DMS153 (cell line): ENCODE measurements at regions not wholly inside any gene's neighbourhood (a gene's known extent, or its start where the extent isn't known, plus 50 kb on each side); places are given as distances from the start of the nearest gene placed in this dataset.

Experiments
- DNase-seq: peaks from one replicate; lab custom pipeline; 2025; lab: John Stamatoyannopoulos, UW

DNA sequence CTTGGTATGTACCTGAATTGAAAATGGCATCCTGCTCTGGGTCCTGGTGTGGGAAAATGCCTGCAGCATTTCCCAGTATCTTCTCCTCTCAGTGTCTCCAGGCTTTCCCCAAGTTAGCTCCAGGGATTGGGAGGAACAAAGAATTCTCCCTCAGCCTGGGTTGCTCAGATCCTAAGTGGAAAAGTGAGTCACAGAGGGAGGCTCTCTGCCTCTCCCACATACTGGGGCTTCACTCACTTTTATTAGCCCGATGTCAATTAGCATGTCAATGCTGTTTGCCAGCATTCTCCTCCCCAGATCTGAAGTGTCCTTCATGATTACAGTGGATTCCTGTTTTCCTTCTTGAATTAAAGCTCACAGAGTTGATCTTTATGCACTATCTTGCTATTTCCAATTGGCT, 655.0 kb downstream of the EPHA3 start:
- no peak for DNase-seq

DNA sequence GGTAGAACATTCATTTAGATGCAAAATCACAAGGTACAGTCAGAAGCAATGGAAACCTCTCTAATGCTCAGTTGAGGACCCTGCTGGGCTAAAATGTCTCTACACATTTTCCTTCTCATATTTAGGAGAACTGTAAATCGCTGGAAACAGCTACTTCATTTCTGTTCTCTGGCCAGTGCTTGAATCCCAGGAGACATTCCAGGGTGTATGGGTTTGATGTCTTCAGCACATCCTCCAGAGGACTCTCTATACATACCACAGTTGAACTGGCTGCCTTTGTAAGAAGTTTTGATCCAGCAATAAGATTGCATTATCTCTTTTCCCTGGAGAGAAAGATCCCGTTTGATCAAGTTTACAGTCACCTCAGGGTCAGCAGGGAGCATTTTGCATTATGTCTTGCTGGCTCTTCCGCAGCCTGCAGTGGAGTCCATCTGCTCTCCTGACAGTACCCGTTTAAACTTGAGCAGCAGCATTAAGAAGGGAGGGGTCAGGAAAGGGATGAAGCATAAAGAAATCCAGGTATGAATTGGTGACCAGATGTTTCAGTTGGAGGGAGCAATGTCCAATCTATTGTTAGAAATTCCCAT, 676.0 kb downstream of the EPHA3 start:
- no peak for DNase-seq

DNA sequence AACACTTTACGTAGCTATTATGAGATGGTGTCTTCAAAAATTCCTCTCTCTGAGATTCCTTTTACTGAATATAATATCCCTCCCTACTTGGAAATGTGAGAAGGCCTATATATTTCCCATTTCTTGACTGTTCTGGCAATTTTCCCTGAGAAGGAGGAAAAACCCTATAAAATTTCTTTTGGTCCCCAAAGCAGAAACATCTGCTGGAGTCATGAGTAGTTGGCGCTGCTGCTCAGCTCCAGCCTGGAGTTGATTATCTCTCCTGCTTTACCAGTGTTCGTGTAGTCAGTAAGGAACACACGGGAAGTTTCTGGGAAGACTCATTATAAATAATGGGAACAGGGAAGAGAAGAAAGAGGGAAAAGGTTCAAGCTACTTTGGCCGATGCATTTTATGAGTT, 680.1 kb downstream of the EPHA3 start:
- no peak for DNase-seq

DNA sequence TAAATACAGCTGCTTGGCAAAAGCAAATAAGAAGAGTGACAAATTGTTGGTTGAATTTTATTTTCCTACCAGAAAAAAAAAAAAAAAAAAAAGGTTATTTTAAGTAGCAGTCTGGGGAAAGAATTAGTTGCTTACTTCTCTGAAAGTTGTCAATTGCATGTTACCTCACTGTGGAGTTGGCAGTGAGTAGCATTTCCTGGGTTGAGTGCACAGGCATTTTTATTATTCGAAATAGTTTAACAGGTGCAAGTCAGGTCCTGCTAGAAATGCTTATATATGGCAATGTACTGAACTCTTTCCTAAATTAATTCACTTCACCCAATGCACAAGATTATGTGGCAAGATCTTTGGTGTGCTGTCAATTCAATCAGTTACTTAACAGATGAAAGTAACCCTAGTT, 680.6 kb downstream of the EPHA3 start:
- no peak for DNase-seq

DNA sequence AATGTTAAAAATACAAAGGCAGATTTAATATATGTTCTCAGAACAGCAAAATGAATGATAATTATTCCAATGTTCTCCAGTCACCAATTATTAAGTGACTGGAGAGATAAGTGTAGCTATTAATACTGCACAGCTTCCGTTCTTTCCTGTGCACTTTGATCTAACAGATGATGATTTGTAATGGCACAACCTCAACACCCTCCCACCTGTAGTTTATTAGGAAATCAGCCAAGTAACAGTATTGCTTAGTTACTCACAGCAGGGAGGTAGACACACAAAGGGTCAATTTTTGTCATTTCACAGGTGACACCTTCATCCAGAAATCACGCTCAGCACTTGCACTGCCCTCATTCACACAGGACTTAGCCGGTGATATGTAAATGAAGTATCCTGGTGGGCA, 688.1 kb downstream of the EPHA3 start:
- DNase-seq = no peak

DNA sequence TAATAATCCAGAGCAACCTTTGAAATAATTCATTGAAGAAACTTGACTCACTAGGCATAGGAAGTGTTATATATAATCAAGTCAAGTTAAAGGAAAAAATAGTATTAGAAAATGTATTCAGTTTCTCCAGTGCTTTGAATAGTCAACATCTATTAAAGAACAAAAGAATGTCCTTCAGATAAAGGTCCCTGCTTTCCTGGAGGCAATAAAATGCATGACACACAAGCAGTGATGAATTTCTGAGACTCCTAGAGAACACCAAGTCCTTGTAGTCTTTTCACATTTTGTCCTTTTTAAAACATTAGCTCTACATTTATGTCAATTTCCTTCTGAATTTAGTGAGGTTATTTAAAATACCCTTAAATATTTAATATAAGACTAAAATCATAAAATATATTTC, 695.5 kb downstream of the EPHA3 start:
- DNase-seq = no peak

DNA sequence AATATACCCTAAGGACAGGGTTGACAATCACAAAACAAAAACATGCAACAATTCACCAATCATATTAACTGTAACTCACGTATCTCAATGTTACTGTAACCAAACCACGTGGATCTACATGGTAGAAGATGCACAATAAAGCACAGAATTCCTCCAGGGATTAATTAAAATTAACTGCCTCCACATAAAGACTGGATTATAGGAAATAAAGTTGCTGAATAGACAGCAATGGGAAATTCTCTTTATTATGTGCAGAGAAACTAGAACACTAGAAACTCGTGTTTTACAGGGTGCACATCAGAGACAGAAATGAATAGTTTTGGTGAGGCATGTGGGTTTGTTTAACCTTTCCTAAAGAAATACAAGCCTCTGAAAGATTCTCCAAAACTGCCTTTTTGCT, 696.3 kb downstream of the EPHA3 start:
- no peak for DNase-seq

DNA sequence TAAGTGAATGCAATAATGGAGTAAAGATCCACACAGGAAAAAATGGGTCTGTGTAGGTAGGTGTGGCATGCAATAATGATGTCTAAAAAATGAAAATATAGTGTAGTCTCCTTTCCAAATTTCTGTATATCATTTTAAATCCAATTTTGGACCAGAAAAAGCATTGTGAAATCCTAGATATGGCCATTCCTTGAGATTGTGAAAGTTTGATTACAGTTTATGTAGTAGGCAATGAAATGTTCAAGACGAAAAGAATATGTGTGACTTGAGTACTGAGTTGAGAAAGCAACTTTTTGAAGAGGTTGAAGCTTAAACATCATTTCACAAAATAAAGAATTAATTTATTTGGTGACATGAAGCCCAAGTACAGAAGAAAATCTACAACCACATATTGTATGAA, 698.7 kb downstream of the EPHA3 start:
- no peak for DNase-seq

DNA sequence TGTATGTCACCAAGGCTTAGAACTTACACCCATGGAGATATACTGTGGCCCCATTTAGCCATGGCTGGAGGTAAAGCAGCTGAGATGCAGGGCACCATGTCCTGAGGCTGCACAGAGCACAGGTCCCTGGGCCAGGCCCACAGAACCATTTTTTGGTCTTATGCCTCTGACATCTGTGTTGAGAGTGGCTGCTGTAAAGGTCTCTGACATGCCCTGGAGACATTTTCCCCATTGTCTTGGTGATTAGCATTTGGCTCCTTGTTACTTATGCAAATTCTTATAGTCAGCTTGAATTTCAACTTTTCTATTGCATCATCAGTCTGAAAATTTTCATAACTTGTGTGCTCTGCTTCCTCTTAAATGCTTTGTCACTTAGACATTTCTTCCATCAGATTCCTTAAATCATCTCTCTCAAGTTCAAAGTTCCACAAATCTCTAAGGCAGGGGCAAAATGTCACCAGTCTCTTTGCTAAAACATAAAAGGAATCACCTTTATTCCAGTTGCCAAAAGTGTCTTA, 701.3 kb downstream of the EPHA3 start:
- no peak for DNase-seq

DNA sequence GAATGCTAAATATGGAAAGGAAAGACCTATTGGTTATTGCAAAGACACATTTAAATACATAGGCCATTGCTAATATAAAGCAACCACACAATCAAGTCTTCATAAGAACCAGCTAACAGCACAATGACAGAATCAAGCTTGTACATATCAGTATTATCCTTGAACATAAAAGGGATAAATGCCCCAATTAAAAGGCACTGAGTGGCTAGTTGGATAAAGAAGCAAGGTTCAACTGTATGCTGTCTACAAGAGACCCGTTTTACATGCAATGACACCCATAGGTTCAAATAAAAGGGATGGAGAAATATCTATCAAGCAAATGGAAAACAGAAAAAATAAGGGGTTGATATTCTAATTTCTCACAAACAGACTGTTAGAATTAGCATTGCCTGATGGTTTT, 706.1 kb downstream of the EPHA3 start:
- no peak for DNase-seq

DNA sequence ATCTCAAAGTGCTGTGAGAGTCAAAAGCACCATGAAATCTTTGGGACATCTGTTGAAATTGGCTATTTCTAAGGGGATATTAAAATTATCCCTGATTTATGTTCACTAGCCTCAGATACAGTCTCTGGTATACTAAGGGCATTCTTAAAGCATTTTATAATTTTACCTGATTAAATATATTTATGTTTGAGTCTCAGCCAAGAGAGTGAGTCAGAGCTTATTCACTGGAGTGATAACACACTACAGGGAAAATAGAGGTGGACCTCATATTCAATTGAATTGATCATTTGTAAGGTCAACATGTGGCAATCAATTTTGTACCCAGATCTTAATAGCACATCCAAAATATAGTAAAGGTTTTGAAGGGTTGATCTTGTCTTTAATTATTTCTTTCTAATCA, 733.6 kb downstream of the EPHA3 start:
- no peak for DNase-seq

DNA sequence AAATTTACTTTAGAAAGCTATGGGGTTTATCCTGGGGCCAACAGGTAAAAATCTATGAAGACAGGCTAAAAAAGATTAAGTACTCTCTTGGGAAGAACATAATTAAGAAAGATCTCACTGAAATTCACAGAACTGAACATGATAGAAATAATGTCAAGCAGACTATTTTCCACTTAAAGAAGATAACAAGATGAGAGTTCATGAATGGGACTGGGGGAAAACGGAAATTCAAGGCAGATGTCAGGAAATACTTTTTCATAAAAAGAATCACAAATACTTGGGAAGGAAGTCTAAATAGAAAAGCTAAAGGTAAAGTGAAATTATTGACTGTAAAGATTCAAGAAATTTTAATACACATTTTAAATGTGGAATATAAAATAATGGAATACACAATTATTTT, 737.6 kb downstream of the EPHA3 start:
- no peak for DNase-seq

DNA sequence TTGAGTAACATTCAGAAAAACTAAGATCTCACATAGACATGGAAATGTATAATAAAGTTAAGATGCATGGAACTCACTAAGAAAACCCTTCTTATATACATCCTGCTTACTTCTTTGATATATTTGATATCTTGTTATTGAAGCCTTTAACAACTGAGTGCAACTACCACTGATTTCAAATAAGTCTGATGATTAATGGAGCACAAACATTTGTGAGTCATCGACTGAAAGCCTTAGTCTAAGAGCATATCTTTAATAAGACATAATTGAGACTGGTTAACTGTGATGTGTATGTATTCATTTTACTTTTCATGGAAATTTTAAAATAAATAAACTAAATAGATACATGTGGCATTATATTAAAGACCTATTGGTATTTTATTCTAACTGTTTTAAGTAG, 740.5 kb downstream of the EPHA3 start:
- DNase-seq = no peak

DNA sequence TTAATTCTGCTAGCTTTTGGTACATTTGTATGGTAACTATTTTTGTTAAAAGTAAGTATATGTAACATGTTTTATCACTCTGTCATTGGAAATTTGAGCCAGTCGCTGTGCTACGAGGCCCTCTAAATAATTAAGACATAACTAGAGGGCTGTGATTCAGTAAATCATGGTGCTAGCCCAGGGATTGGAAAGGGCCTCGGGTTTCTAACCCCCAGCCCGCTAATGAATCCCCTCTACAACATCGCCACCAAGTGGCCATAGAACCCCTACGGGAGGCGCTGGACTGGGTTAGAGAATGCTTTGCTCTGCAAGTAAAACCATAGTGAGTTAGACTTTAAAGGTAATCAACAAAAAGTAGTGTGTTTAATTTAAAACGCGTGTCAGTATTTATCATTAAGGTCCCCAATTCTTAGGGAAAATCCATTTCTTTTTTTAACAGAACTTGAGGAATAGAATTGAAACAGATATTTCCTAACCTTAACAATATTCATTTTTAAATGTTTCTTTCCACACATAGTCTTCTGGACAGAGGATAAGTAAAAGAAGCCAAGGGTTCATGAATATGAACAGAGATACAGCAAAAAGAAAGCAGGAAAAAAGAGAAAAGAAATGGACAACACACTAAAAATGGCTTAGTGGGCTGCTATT, 744.7 kb downstream of the EPHA3 start:
- DNase-seq = peak; percentile 32

DNA sequence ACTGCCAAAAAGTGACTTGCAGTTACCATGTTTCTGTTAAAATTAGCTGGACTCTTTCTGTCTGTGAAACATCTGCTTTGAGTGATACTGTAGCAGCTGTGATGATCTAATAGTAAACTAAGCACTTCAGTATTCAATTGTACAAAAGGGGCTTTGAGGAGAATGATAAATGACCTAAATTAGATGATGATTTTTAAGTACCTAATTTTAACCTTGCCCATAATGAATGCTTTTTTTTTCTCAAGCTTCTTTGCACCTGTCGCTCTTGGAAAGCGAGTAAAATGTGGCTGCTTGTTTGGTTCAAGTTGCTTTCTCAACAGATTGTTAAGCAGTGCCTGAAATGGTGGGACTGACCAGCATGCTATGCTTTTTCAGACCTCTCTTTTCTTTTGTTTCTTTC, 752.3 kb downstream of the EPHA3 start:
- no peak for DNase-seq

DNA sequence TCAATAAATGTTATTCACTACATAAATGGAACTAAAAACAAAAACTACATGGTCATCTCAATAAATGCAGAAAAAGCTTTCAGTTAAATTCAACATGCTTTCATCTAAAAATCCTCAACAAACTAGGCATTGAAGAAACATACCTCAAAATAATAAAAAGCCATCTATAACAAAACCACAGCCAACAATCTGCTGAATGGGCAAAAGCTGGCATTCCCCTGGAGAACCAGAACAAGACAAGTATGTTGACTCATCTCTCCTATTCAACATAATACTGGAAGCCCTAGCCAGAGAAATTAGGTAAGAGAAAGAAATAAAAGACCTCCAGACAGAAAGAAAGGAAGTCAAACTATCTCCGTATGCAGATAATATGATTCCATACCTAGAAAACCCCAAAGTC, 759.9 kb downstream of the EPHA3 start:
- no peak for DNase-seq

DNA sequence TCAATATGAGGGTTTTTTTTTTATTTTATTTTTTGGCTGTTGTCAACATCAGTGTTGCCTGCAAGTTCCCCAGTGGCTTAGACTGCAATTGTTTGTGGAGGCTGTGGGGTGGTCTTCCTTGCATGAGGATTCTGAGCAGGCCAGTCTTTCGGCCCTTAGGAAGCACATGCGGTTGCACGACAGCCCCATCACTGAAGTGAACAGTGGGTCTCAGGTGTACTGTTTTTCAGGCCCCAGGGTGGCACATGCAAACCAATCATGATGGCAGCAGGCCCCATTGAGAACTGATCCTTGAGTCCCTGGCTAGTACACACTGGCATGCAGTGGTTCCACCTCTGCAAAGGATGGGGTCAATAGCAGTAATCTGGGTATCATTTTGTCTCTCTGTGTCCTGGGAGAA, 768.7 kb downstream of the EPHA3 start:
- no peak for DNase-seq

DNA sequence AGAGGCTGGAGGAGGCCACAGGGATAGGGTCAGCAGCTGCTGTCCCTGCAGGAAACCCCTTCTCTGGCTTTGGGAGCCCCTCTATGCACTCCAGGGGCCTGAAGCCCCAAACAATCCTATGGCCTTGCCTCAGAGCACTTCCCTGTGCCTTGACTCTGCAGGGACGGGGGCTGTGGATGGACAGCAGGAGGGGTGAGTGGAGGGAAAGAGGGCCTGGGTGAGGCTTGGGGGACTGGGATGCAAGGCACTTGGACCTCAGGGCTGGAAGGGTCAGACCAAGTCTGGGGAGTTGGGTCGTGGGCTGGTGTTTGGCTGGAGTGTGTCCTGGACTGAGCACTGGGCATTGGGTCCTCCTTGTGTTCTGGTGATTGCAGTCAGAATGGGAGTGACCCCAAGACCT, 769.8 kb downstream of the EPHA3 start:
- DNase-seq = no peak

DNA sequence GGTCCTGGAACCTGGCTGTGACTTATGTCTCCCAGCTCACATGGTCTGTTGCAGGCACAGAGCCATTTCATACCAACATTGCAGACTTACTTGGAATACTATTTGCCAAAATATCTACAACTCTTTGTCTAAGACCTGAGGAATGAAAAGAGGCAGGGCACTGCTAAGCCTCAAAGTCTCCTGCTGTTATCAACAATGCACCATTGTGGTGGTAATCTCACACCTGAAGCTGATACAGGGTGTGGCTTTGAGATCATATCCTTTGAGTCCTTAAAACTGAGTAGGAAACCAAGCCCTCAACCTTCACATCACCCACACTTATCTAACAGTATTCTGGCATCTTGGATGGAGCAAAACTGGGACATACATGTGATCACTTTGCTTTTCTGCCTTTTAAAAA, 782.0 kb downstream of the EPHA3 start:
- DNase-seq = no peak

DNA sequence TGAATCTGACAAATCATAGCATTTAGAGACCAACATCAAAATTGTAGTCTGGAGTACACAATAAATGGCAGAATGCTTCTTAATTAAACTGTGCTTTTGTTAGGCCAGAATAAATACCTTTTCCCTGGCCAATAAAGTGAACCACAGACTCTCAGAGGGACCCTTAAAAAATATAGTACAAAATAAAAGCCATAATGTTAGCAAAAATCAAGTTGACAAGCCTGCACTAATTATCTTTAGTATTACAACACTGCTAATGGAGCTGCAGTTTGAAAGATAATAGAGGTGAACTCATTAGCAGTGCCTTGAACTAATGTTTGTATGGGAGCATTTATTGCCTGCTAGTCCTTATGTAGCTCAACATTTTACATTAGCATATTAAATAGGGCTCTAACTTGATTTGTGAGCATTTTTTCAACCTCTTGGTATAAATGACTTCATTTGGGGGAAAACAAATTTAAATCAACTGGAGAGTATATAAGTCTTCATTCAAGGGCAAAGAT, 801.3 kb downstream of the EPHA3 start:
- DNase-seq = no peak

DNA sequence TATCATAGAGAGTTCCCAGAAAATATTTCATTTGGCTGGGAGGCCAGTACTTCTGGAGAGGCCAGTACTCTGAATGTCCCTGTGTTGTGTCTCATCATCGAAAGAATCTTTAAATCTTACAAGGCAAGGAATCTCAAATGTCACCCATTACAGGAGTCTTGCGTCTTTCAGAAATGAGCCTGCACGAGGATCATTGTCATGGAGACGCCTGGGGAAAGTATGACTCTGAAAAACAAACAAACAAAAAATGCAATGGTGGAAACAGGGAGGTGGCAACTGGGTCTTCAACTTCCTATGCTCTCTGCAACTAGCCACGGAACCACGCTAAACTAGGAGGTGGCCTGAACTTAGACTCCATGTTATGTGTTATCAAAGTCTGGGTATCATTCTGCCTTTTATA, 804.6 kb downstream of the EPHA3 start:
- no peak for DNase-seq

DNA sequence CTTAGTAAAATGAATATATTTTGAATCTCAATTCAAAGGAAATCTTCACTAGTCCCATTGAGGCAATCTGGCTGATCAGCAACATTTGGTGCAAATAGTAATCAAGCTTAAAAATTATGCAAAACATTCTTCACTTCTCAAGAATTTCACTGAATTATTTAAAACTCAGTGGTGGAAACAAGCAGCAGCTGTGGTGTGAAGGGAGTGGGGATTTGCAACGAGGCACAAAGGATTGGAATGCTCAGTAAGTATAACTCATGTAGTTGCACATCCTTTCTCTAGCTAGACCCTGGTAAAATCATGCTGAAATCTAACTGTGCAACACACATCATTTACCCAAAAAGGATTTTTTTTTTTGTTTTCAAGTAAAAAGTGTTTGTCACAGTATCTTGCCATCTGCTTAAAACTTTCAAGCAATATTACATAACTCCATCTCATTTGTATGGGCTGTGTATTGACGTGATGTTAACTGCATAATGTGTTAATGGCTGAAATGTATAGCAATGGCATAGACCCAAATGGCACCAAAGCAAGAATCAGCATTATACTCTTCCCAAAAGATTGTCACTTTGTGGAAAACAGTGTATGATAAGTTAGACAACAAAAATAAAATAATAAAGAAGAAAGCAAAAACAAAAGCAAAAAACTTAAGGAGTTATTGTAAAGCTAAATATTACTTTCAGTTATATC, 816.6 kb downstream of the EPHA3 start:
- DNase-seq = no peak

DNA sequence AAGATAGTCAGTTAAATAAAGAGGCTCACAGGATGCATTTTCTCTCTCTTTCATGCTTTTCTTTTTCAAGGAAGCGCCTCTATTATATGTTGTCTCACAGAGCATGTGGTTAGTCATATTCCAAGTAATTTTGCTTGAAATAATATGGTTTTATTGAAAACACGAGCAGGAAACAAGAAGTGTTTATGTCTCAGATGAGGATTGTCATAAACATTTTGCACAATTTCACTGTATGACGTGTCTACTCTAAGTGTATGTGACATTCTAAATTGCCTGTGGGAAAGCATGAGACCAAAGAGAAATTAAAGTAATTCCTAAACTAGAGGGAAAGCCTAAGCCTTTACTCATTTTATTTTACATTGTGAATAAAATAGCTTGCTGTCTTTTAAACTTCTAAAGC, 818.6 kb downstream of the EPHA3 start:
- no peak for DNase-seq
